HG02798 (cell line): ENCODE measurements at regions not wholly inside any gene's neighbourhood (a gene's known extent, or its start where the extent isn't known, plus 50 kb on each side); places are given as distances from the start of the nearest gene placed in this dataset.
A peak's percentile ranks its signal among the peaks of the same experiment; 100 is the strongest.
"Not testable (repeated sequence)": the region's sequence is repeated elsewhere in the genome, so short reads cannot be mapped to it uniquely, and the experiment has no call there.

Experiments used
- ATAC-seq: cut with Tn5 transposase; IDR thresholded peaks from one replicate; pipeline ENCODE4 v1.9.1; 2021; ENCODE audit warnings: mild to moderate bottlenecking; ENCODE audit not compliant: unreplicated experiment, poor library complexity

DNA sequence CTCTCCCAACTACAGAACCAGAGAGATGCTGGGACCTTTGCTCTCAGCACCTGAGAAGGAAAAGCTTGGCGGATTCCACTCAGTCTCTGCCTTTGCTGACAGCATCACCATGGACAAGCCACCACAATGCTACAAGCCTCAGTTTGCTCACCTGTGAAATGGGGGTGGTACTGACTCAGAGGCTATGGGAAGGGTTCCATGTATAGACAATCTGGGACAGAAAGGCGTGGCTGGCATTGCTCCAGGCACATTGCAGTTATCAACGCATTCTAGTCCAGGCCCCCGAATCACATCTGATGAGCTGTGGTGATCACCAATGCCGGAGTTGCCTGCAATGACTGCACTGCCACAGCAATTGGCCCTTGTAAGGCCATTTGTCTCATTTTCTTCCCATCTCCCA, 72.6 kb downstream of the ISX start:
- ATAC-seq: no peak

DNA sequence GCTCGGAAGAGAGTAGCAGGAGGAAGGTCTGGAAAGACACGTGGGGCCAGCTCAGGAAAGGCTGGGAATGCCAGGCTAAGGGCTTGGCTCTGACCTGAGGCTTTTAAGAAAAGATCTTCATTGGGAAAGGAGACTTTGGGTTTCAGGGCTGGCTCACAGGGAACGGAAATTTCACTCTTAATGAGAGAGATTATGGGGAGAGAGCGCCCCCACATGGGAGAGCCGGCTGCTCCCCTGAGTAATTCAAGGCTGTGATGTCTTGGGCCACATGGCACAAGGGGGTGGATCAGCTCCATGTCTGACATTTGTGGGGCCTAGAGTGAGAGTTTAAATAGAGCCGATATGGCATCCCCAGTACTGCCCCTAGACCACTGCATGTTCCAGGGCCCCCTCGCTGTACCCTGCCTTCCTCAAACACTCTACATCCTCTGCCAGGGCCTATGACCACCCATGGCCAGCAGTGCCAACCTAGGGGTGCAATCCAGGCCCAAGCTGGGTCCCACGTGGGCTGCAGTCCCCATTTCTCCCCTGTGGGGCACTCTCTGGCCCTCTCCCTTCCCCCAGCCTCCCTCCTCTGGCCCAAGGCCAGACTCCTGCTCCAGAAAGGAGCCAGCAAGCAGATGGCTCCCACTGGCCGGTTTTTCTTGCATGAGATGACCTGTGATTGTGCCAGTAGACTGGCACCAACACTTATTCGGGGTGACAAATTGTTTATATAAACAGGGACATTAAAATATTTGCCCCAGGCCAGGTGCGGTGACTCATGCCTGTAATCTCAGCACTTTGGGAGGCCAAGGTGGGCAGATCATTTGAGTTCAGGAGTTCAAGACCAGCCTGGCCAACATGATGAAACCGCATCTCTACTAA, 75.2 kb downstream of the ISX start:
- no peak for ATAC-seq

DNA sequence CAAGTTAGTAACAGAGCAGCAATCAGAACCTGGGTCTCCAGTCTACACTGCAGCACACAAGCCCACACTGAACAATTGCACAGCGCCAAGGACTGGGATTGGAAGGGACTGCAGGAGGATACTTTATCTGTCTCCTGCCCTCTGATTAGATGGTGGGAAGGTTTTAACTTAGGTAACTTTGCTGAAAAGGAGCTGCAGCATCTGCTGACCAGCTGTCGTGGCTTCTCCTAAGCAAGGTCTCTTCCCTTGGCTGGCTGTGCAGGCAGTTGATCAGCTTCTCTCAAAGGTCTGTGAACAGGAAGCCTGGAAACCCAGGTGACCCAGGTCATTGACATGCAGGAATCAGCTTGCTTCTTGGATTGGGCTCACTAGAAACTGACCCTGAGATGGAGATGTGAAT, 82.4 kb downstream of the ISX start:
- no peak for ATAC-seq

DNA sequence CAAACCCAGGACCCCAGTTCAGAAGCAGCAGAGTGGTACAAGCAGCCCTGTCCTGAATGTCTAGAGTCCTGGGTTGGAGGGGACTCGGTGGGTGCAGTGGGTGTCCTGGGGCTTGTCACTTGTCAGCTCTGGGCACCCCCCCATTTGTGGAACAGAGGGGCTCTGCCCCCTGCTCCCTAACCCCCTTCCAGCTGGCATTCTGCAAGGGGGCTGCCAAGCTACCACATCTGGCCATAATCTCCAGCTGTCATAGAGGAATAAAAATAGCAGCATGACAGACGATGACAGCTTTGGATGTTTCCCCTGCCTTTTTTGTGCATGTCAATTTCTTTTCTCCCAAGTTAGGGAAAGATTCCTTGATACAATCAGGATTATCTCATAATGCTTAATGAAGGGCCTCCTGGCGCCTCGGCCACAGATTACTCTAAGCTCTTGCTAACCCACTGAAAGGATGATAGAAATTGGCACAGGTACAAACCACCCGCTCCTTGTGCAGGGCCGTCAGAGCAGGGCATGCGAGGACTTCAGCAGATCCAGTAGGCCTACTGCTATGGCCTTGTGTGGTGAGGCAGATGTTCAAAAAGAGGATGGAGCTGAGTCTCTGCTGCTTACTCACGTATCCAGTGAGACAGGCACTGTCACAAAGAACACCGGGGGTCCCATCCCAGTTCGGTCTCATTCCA, 83.0 kb downstream of the ISX start:
- ATAC-seq: no peak

DNA sequence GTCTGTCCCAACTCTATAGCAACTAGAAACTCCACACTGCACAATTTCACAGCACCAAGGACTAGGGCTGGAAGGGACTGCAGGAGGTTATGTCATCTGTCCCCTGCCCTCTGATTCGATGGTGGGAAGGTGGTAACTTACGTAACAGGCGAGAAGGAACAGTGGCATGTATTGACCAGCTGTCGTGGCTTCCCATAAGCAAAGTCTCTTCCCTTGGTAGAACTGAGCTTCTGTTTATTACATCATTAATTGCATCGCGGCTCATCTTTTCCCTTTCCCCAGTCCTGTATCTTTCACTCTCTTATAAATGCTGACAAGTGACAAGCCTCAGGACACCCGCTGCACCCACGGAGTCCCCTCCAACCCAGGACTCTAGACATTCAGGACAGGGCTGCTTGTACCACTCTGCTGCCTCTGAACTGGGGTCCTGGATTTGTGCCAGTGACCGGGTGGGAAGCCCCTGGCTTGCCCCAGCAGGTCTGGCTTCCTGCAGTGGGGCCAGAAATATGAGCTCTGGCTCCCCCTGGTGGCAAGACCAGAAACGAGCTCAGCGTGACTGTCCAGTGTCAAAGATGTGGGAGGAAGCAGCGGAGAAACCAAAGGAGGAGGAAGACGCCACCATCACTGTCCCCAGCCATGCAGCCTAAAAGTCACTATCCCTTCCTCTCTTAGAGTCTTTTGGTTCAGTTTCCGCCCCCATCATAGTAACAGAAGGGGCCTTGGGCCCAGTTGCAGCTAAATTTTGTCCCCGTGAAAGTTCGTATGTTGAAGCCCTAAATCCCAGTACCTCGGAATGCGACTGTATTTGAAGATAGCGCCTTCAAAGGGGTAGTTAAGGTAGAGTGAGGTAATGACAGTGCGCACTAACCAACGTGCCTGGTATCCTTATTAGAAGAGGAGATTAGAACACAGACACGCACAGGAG, 84.5 kb downstream of the ISX start:
- ATAC-seq: peak; percentile 53

DNA sequence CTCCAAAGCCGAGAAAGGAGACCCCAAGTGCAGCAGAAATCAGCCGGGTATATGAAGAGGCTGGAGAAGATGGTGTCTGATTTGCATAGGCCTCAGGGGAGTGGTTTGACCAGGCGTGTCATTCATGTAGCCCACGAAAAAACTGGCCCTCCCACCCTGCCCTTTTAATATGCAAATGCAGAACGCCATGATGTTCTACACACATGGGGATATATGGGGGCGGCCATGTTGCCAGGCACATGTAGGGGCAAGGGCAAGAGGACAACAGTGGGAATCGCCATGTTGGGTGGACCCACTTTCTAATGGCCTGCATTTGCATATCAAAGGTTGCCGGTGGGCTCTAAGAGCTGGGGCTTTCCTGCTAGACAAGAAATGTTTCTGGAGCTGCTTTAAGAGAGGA, 86.4 kb downstream of the ISX start:
- no peak for ATAC-seq

DNA sequence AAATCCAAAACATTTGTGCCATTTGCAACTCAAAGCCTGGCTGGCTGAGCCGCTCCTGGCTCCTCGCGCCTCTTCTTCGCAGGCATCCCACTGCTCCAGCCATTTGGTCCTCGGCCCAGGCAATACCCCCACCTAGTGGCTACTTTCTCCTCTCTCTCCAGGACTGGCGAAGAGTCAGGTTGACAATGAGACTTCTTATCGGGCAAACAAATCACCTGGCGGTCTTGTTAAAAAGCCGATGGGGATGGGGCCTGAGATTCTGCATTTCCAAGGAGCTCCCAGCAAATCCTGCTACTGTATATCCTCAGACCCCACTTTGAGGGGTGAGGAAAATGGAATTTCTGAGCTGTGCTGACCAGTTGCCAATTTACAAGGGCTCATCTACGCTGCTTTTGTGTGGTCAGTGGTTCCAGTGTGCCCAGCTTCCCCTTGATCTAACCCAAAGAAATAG, 89.0 kb downstream of the ISX start:
- ATAC-seq: no peak

DNA sequence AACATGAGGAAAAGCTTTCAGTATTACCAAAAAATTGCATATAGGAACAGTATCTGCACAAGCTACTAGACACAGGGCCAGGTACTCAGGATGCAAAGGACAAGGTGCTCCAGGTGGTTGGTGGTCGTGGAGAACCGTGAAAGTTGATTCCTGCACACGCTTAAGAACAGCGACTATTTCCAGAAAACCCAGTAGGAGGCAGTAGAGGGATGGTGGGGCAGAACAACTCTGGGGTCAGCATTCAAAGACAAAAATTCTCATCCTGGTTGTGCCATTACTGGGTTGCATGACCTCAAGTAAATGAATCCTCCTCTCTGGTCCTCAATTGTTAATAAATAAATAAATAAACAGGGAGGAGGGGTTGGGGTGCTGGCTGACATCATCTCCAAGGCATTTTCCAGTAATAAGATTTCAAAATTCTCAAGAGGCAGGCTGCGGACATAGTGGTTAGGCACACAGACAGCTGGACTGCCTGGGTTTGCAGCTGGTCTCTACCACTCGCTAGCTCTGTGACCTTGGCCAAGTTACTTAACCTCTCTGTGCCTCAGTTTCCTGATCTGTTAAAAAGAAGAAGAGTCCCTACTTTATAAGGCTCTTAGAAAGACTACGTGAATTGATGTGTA, 89.6 kb downstream of the ISX start:
- no peak for ATAC-seq

DNA sequence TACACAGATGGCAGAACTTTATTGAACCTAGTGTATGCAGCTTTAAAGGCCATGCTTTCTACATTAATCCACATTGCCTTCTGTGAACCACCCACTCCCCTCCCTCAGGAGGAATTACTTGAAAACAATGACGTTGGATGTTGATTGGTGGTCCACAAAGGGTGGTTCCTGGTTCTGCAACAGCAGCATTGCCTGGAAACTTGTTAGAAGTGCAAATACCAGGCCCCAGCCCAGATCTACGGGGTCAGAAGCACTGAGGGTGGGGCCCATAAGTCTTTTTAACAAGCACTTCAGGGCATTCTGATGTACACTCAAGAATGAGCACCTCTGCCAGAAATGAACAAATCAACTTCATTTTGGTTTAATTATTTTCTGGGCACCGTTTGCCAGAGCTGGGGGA, 91.0 kb downstream of the ISX start:
- ATAC-seq: no peak

DNA sequence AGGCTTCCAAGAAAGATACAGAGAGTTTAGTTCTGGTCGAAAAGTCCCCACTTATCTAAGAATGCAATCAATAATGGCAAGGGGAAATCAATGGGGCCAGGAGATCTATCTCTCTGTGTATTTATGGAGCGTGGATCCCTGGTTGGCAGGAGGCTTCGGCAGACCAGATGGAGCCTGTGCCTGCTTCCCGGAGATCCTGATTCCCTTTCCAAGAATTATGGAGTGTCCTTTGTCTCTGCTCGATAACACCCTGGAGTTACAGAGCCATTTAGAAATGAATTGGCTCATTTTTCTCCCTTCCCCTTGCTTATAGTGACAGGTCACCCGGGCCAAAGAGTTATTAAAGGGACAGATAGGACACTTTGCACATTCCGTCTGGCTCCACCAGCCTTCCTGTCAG, 92.4 kb downstream of the ISX start:
- no peak for ATAC-seq

DNA sequence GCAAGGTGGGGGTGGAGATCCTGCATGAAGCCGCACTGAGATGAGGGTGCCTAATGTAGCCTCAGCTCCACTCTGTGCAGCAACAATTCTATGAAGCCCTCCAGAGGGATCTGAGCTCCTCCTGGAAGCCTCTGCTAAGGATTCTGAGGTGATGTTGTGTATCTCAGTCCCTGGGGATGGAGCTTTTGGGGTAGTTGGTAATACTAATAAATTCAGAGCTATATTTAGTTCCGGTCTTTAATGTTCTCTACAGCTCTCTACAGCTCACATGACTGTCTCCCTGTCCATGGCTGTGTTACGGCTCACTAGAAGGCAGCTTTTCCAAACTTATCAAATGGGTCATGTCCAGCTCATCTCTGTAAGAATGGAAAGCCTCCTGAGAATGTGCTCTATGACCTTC, 93.4 kb downstream of the ISX start:
- ATAC-seq: no peak

DNA sequence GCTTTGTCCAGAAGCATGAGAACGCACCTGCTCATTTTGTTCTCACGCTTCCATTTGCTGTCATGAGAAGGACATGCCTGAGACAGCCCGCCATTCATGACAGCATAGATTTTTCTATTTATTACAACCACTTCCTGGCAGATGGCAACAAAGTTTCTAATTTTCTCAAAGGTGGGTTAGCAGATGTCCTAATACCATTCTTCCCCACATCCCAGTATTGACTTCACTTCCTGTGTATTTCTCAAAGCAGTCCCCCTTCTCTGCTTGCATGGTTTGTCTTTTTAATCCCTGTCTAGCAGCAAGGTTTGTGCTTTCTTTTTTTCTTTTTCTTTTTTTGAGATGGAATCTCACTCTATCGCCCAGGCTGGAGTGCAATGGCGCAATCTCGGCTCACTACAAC, 94.3 kb downstream of the ISX start:
- ATAC-seq: no peak

DNA sequence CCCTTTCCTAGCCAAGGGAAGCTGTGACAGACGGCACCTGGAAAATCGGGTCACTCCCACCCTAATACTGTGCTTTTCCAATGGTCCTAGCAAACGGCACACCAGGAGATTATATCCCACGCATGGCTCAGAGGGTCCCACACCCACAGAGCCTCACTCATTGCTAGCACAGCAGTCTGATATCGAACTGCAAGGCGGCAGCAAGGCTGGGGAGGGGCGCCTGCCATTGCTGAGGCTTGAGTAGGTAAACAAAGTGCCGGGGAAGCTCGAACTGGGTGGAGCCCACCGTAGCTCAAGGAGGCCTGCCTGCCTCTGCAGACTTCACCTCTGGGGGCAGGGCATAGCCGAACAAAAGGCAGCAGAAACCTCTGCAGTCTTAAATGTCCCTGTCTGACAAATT, 91.4 kb upstream of the HMGXB4 start:
- ATAC-seq: not testable (repeated sequence)

DNA sequence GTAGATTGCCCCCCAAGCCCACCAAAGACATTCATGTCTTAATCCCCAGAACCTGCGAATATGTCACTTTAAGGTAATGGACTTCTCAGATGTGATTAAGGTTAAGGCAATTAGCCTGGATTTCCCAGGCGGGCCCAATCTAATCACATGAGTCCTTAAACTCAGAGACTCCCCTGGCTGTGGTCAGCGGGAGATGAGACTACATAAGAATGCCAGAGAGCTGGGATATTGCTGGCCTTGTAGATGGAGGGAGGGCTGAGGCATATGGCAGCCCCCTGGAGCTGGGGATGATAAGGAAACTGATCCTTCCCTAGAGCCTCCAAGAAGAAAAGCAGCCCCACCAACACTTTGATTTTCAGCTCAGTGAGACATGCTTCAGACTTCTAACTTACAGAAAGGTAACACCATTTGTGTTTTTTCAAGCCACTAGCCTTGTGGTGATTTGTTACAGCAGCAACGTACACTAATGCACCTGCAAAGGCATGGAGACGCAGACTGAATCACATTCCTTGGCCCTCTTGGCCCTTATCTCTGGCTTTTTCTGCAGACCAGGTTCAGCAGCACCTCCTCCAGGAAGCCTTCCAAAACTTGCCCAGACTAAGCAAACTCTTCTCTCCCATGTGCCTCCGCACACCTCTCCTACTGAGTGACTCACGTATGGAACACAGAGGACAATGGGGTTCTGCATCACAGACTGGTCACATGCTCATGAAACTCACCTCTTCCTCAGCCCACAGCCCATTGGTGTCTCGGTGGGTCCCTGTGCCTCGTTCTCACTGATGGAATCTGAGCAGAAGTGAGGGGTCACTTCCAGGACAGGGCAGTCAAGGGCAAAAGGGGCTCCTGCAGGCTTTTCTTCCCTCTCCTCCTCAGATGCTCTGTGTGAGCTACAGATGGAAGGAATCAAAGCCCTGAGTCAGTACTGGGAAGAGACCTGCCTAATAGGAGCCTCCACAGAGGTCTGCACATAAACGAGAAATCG, 86.3 kb upstream of the HMGXB4 start:
- ATAC-seq: no peak

DNA sequence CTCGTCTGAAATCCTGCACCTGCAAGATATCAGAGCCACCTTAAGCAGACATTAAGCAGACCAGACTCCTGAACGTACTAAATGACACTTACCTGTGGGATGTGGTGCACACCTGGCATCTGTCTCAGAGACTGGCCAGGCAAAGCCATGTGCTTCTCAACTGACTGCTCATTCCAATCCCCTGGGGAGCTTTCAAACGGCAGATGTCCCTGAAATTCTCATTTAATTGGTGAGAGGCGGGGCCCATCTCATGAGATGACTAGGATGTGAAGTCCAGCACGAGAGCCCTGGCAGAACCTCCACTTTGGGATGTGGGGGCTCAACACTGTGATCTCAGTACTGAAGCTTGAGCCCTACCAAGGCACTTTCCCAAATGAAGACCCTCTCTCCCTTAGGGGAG, 84.9 kb upstream of the HMGXB4 start:
- ATAC-seq: no peak

DNA sequence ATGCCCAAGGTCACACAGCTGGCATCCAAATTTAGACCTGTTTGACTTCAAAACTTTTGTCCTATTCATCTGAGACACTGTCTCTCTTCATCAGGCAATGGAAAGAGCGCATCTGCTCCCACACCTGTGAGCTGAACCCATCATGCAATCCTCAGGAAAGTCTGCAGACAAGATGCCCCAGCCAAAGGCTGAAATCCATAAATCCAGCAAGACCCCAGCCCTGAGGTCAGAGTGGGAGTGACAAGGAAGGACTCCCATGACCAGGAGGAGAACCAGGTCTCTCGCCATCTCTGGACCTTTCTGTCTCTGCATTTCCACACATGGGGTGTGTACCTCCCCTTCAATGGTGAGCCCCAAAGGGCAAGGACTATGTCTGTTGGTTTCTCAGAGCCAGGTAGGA, 83.6 kb upstream of the HMGXB4 start:
- no peak for ATAC-seq

DNA sequence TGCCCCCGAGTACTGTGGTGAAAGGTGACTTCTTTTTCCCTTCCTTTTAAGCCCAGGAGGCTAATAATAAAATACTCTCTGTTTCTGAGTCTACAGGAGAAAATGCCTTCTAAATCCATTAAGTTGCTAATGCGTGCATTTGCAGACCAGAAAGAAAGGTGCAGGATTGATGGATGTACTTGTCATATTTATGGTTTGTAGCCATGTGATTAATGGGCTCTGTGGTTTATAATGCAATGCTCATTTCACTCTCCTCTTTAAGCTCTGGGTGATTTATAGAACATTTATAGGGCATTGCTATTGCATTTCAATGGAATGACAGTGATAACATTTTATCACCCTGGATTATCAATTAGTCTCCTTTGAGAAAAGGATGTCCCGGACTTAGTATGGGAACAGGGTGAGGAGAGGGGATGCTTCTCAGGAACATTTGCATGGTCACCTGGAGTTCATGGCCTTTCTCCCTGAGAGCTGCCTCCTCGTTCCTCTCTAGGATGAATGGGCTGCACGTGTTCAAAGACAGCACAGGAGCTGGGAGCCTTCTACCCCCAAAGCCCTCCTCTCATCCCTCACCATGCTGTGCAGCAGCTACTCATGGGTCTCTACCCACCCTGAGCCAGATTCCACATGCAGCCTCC, 82.8 kb upstream of the HMGXB4 start:
- no peak for ATAC-seq

DNA sequence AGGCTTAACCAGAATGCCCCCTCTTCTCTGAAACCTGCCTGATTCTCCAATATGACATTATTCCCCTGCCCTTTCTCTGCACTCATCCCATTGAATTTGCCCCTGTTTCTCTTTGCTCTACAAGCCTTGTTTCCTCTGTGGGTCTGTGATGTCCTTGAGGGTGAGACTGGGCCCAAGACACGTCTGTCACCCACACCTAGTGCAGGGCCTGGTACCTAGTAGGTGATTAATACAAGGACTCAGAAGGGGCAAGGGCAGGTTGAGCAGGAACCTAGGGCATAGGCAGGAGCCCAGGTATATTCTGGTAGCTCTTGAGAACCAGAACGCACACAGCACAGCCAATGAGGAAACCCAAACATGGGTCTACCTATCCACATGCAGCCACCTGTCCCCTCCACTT, 81.9 kb upstream of the HMGXB4 start:
- ATAC-seq: no peak

DNA sequence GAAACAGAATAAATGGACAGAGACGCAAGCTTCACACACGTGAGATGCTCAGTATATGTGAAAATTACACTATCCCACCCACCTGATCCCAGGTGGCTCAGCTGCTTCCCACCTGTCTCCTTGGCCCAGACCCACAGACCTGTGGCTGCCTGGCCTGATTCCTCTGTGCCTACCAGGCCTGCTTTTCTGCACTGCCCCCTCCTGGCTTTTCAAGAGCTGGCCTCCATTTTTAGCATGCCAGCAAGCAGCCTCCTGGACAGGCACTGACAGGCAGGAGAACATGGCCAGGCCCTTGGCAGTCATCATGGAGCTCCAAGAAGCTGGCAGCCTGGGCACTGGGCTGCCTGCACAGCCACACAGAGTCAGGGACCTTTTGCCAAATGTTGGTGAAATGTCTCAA, 79.5 kb upstream of the HMGXB4 start:
- no peak for ATAC-seq
